ENCODE measurements at regions not wholly inside any gene's neighbourhood (a gene's known extent, or its start where the extent isn't known, plus 50 kb on each side); places are given as distances from the start of the nearest gene placed in this dataset.

- in situ Hi-C loops (cut with MboI; ENCODE audit: low pct_unique_long_range_greater_than_20kb, low sequenced_read_pairs, unreplicated experiment): no loop called here
- TF ChIP-seq CTCF (IDR thresholded peaks at IDR 0.05; ENCODE audit: extremely low read depth, insufficient read depth, missing control alignments): no peak
- no peak for DNase-seq (ENCODE audit: low spot score)
Observed at GRCh38 chr1:4146101-4146500, 246.0 kb upstream of the C1orf174 start.

GRCh38 chr1:4146614-4147013, 246.5 kb upstream of the C1orf174 start:
- DNase-seq (ENCODE audit: low spot score): no peak
- in situ Hi-C loops (cut with MboI; ENCODE audit: low pct_unique_long_range_greater_than_20kb, low sequenced_read_pairs, unreplicated experiment): no loop called here

GRCh38 chr1:4147509-4147908, 247.4 kb upstream of the C1orf174 start:
- no peak for DNase-seq (ENCODE audit: low spot score)
- in situ Hi-C loops (cut with MboI; ENCODE audit: low pct_unique_long_range_greater_than_20kb, low sequenced_read_pairs, unreplicated experiment): no loop called here
- TF ChIP-seq CTCF (IDR thresholded peaks at IDR 0.05; ENCODE audit: extremely low read depth, insufficient read depth, missing control alignments): no peak

More at GRCh38 chr1:4146614-4147013, 246.5 kb upstream of the C1orf174 start:
- no peak for TF ChIP-seq CTCF (IDR thresholded peaks at IDR 0.05; ENCODE audit: extremely low read depth, insufficient read depth, missing control alignments)

GRCh38 chr1:4149281-4149680, 249.2 kb upstream of the C1orf174 start:
- no peak for TF ChIP-seq CTCF (IDR thresholded peaks at IDR 0.05; ENCODE audit: extremely low read depth, insufficient read depth, missing control alignments)
- in situ Hi-C loops (cut with MboI; ENCODE audit: low pct_unique_long_range_greater_than_20kb, low sequenced_read_pairs, unreplicated experiment): no loop called here
- no peak for DNase-seq (ENCODE audit: low spot score)

GRCh38 chr1:4149831-4150230, 249.8 kb upstream of the C1orf174 start:
- in situ Hi-C loops (cut with MboI; ENCODE audit: low pct_unique_long_range_greater_than_20kb, low sequenced_read_pairs, unreplicated experiment): no loop called here

GRCh38 chr1:4150262-4150661, 250.2 kb upstream of the C1orf174 start:
- no peak for DNase-seq (ENCODE audit: low spot score)
- in situ Hi-C loops (cut with MboI; ENCODE audit: low pct_unique_long_range_greater_than_20kb, low sequenced_read_pairs, unreplicated experiment): no loop called here
- TF ChIP-seq CTCF (IDR thresholded peaks at IDR 0.05; ENCODE audit: extremely low read depth, insufficient read depth, missing control alignments): no peak

More at GRCh38 chr1:4149831-4150230, 249.8 kb upstream of the C1orf174 start:
- no peak for TF ChIP-seq CTCF (IDR thresholded peaks at IDR 0.05; ENCODE audit: extremely low read depth, insufficient read depth, missing control alignments)
- DNase-seq (ENCODE audit: low spot score): no peak

- DNase-seq (ENCODE audit: low spot score): no peak
Observed at GRCh38 chr1:4152266-4152665, 252.2 kb upstream of the C1orf174 start.

More at GRCh38 chr1:4152266-4152665, 252.2 kb upstream of the C1orf174 start:
- in situ Hi-C loops (cut with MboI; ENCODE audit: low pct_unique_long_range_greater_than_20kb, low sequenced_read_pairs, unreplicated experiment): no loop called here
- no peak for TF ChIP-seq CTCF (IDR thresholded peaks at IDR 0.05; ENCODE audit: extremely low read depth, insufficient read depth, missing control alignments)
